ENCODE measurements at regions not wholly inside any gene's neighbourhood (a gene's known extent, or its start where the extent isn't known, plus 50 kb on each side); places are given as distances from the start of the nearest gene placed in this dataset.

DNA sequence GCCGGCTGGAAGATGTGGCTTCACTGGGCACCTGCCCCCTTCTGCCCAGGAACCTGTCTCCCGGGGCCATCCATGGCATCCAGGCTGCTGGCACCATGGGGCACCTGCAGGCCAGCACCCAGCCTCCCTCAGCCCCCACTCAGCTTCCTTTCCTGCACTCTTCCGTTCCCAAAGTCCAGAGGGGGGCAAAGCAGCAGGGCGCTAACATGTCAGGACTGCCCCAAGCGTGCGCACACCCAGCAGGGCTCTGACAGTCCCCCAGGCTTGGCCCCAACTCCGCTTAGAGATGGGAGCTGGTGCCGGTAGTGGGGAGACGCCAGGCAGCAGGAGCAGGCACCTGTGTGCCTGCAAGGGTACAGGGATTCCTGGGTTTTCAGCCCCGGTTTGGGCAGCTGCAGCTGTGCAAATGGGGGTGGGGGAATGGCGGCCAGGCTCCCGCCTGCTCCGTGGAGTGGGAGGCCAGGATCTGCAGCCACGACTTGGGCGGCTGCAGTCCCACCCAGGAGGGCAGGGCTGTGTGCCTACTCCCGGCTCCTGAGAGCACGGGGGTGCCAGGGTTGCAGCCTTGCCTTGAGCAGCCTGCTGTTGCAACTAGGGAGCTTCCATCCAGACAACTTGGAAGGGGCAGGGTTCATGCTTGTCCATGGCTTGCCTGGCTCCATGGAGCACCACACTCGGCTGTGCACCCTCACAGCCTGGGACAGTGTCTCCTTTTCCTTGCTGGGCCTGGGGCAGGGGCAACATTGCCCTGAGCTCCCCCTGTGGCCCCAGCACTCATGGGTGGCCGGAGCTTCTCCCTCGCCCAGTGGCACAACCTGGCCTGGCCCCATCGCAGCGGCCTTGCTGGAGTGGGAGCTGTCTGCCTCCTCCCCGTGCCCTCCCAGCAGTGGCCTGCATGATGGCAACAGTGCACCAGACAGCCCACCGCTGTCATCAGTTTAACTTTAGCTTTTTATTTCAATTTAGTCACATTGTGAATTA, 561.1 kb downstream of the MTRR start:
- no peaks in the 10 kb centered on the region; a peak in 1 of 4 replicates for H3K9me3 ChIP-seq (ENCODE audit: insufficient read depth in 2 of 2, low read depth in 1 of 2, low read length in 1 of 2)
- H4K8ac ChIP-seq (ENCODE audit: extremely low read depth, insufficient read depth, low read length) = peak overlapping the region; percentile 71; the same call in 1 of the 2 replicates
- H3K23ac ChIP-seq (ENCODE audit: insufficient read length) = no peak overlapping the region
- H2BK12ac ChIP-seq (ENCODE audit: low read depth, low read length) = no peak overlapping the region
- H4K20me1 ChIP-seq (replicated peaks in 1 of 2; ENCODE audit: control insufficient read depth in 1 of 2, insufficient read depth in 2 of 2, low read length in 2 of 2) = no peaks in the 10 kb centered on the region
- no peaks in the 10 kb centered on the region for H3K79me2 ChIP-seq (ENCODE audit: control insufficient read depth in 1 of 2, insufficient read depth in 2 of 2, low read length in 2 of 2)
- H3K14ac ChIP-seq (ENCODE audit: insufficient read length) = no peak overlapping the region
- no peaks in the 10 kb centered on the region for H3K23me2 ChIP-seq (ENCODE audit: low read depth, low read length)
- no peak overlapping the region for H2AK5ac ChIP-seq (ENCODE audit: low read depth, low read length)
- no peak overlapping the region for H2BK20ac ChIP-seq (ENCODE audit: low read length)
- TF ChIP-seq CHD1 (IDR thresholded peaks at IDR 0.05; ENCODE audit: low read depth, low read length) (no peak), BCL11A (IDR thresholded peaks at IDR 0.05; ENCODE audit: low read depth in 2 of 2, low read length in 2 of 2) (no peak), RBBP5 (IDR thresholded peaks at IDR 0.05; ENCODE audit: borderline replicate concordance, low read depth, low read length) (no peak), TAF7 (optimal IDR thresholded peaks at IDR 0.05; ENCODE audit: borderline replicate concordance, low read depth, low read length) (no peak), CTBP2 (IDR thresholded peaks at IDR 0.05; ENCODE audit: borderline replicate concordance, insufficient read depth, insufficient read length, low read length) (no peak), BACH1 (IDR thresholded peaks at IDR 0.05; ENCODE audit: low read length) (no peak), SP1 (IDR thresholded peaks at IDR 0.05; ENCODE audit: low read depth, low read length) (no peak), POU5F1 (IDR thresholded peaks at IDR 0.05; ENCODE audit: low read depth, low read length) (no peak)
- no peak overlapping the region for H3K9ac ChIP-seq (replicated peaks in 1 of 4; ENCODE audit: extremely low read depth in 1 of 4, low read depth in 3 of 4, low read length in 3 of 4)
- DNase-seq (ENCODE audit: low read depth in 1 of 2, low spot score in 2 of 2) (no peak), FAIRE-seq (no peak)
- POLR2A ChIA-PET (ENCODE audit: partially characterized antibody) = no interaction called here
- H3K4me2 ChIP-seq (ENCODE audit: insufficient read depth in 1 of 2, low read depth in 2 of 2, low read length in 2 of 2) = no peak overlapping the region
- no peak overlapping the region for H2BK120ac ChIP-seq (replicated peaks; ENCODE audit: low read depth, low read length)
- H3K4me1 ChIP-seq (replicated peaks in 1 of 4; ENCODE audit: control insufficient read depth in 3 of 4, insufficient read depth in 4 of 4, low read length in 3 of 4) = no peaks in the 10 kb centered on the region
- H4K91ac ChIP-seq (replicated peaks; ENCODE audit: insufficient read length, low read length) = no peak overlapping the region
- WGBS, 2 experiments (ENCODE audit: extremely low coverage in 1 of 2, insufficient coverage in 1 of 2, insufficient read length in 1 of 2, insufficient replicate concordance in 2 of 2, low coverage in 1 of 2, low lambda C conversion rate in 2 of 2, missing lambda C conversion rate in 1 of 2) = 93% methylated on average over 22 of the region's 24 CpGs; no CpG with 5 or more reads in 1 of the 2 experiments
- H4K5ac ChIP-seq (ENCODE audit: insufficient read length, low read depth, low read length) = no peak overlapping the region
- H3K79me1 ChIP-seq (ENCODE audit: low read depth, low read length) = no peaks in the 10 kb centered on the region
- CTCF ChIA-PET (ENCODE audit: partially characterized antibody) = no interaction called here
- H2BK5ac ChIP-seq (ENCODE audit: low read depth, low read length) = no peak overlapping the region
- no peak overlapping the region for H3K4me3 ChIP-seq (ENCODE audit: extremely low read depth in 1 of 4, insufficient read depth in 2 of 4, low read depth in 3 of 4, low read length in 4 of 4)
- H3K4ac ChIP-seq (replicated peaks; ENCODE audit: insufficient read length, low read depth, low read length) = no peak overlapping the region
- no peak overlapping the region for H2BK15ac ChIP-seq (ENCODE audit: low read length)
- H3K27me3 ChIP-seq (replicated peaks in 1 of 4; ENCODE audit: control insufficient read depth in 3 of 4, extremely low read depth in 1 of 4, insufficient read depth in 3 of 4, low read length in 3 of 4) = no peaks in the 10 kb centered on the region
- H2AFZ ChIP-seq (ENCODE audit: low read length) = no peak overlapping the region
- no peak overlapping the region for H3K18ac ChIP-seq (ENCODE audit: extremely low read depth, low read length)
- no peaks in the 10 kb centered on the region for H3K36me3 ChIP-seq (ENCODE audit: control insufficient read depth in 2 of 4, insufficient read depth in 4 of 4, low read length in 3 of 4)
- no peak overlapping the region for H3K56ac ChIP-seq (replicated peaks; ENCODE audit: insufficient read length, low read depth, low read length)
- no peak overlapping the region for H3K27ac ChIP-seq (ENCODE audit: low read depth, low read length)

Data from H1 (cell line).